Ovary (tissue), 7 donors: ENCODE measurements at regions not wholly inside any gene's neighbourhood (a gene's known extent, or its start where the extent isn't known, plus 50 kb on each side); places are given as distances from the start of the nearest gene placed in this dataset.

Experiments used
- DNase-seq, 5 donors: peaks; one replicate each; pipeline ENCODE4 v3.0.0-alpha.2; 2019 to 2020
- H3K27ac ChIP-seq, 2 donors: fragments of 200-600 bp; one replicate each; pipeline versions ENCODE4 v1.5.1 to v1.8.0; 2019 to 2022
- H3K27me3 ChIP-seq: fragments of 200-600 bp; one replicate; pipeline ENCODE4 v1.8.0; 2022
- H3K36me3 ChIP-seq: fragments of 200-600 bp; sonication (generic); one replicate; pipeline ENCODE4 v1.5.1; 2019
- H3K4me1 ChIP-seq: one replicate; pipeline ENCODE4 v1.8.1; 2013; ENCODE audit warnings: mild to moderate bottlenecking, moderate library complexity; ENCODE audit not compliant: insufficient read depth
- H3K4me3 ChIP-seq: fragments of 200-600 bp; sonication (generic); one replicate; pipeline ENCODE4 v1.5.1; 2017
- H3K9me3 ChIP-seq, 2 donors: fragments of 200-600 bp in 1 of 2; sonication (generic) in 1 of 2; one replicate each; pipeline versions ENCODE4 v1.5.1 to v1.8.1; 2013 to 2019; ENCODE audit warnings: mild to moderate bottlenecking in 1 of 2, moderate library complexity in 1 of 2
- CTCF ChIP-seq, 3 donors: fragments of 450-650 bp in 2 of 3; fragments of 200-600 bp in 1 of 3; IDR thresholded peaks; one replicate each; pipeline versions ENCODE4 v1.5.1 to v1.8.0; 2016 to 2022; ENCODE audit warnings: antibody characterized with exemption in 3 of 3, mild to moderate bottlenecking in 1 of 3
- EP300 ChIP-seq: sonication (generic); formaldehyde crosslinking; IDR thresholded peaks from one replicate; pipeline ENCODE4 v1.6.1; 2017; ENCODE audit warnings: antibody characterized with exemption
- POLR2A ChIP-seq: fragments of 450-650 bp; IDR thresholded peaks from one replicate; pipeline ENCODE4 v1.6.1; 2017; ENCODE audit warnings: antibody characterized with exemption, mild to moderate bottlenecking, moderate library complexity
- WGBS, 3 donors: extraction: QIAGEN DNeasy Blood & Tissue Kit in 1 of 3; methylation state at CpG; one replicate each; pipeline versions ENCODE4 v1.1.5 to v1.1.7; 2013 to 2017; 5-methylcytosine and 5-hydroxymethylcytosine counted together
- intact Hi-C, 4 donors: fragments of 100-400 bp; cut with DNase I; formaldehyde crosslinking; loops; one replicate each; pipeline versions ENCODE4 v1.11.0 to v1.15.1; 2022 to 2023
- donor health status: DM: no; HTN: no; CAD: no; lungs with moderate emphysema.
- donor health status: DM: no; HTN: no; CAD: no.
- donor health status: Bipolar disorder and iron deficiency.
- donor health status: DM: no; HTN: no; CAD: no.
- donor health status: DM: yes; HTN: yes; CAD: no.

GRCh38 chr1:188281921-188282320 lies 1453.2 kb downstream of the PLA2G4A start:
- Histone ChIP-seq H3K27me3 (no peaks in the 10 kb centered on the region), H3K4me1 (no peaks in the 10 kb centered on the region), H3K9me3 (no peaks in the 10 kb centered on the region), H3K36me3 (no peaks in the 10 kb centered on the region), H3K4me3 (no peak overlapping the region), H3K27ac (no peak overlapping the region)
- intact Hi-C loops = no loop called here
- 68 to 77% (median 68%) methylated on average over 3 of the region's 3 CpGs for WGBS, 3 donors
- no peak for TF ChIP-seq POLR2A
- no peak for DNase-seq

- no peaks in the 10 kb centered on the region for H3K4me1 ChIP-seq
- TF ChIP-seq POLR2A (no peak), EP300 (no peak), CTCF (IDR thresholded peaks at IDR 0.05) (no peak)
- no peaks in the 10 kb centered on the region for H3K36me3 ChIP-seq
- H3K27ac ChIP-seq = no peak overlapping the region
- no peak for DNase-seq
- no peak overlapping the region for H3K4me3 ChIP-seq
- H3K9me3 ChIP-seq = no peaks in the 10 kb centered on the region
- intact Hi-C loops = no loop called here
- H3K27me3 ChIP-seq = no peaks in the 10 kb centered on the region
- 84 to 94% (median 91%) methylated on average over 1 of the region's 1 CpG for WGBS, 3 donors
Measured at GRCh38 chr1:188295157-188295556, 1466.4 kb downstream of the PLA2G4A start.

- H3K9me3 ChIP-seq = no peaks in the 10 kb centered on the region
- no peaks in the 10 kb centered on the region for H3K36me3 ChIP-seq
- H3K27ac ChIP-seq = no peak overlapping the region
- H3K4me1 ChIP-seq = no peaks in the 10 kb centered on the region
- intact Hi-C loops = no loop called here
- no peak for TF ChIP-seq EP300
- TF ChIP-seq POLR2A = no peak
- TF ChIP-seq CTCF (IDR thresholded peaks at IDR 0.05) = no peak
- WGBS, 3 donors = 89 to 90% (median 90%) methylated on average over 5 of the region's 5 CpGs
- DNase-seq = no peak
- H3K27me3 ChIP-seq = no peaks in the 10 kb centered on the region
- H3K4me3 ChIP-seq = no peak overlapping the region
Measured at GRCh38 chr1:188302746-188303145, 1474.0 kb downstream of the PLA2G4A start.

- H3K36me3 ChIP-seq = no peaks in the 10 kb centered on the region
- H3K4me1 ChIP-seq = no peaks in the 10 kb centered on the region
- H3K9me3 ChIP-seq = no peaks in the 10 kb centered on the region
- H3K4me3 ChIP-seq = no peak overlapping the region
- no peak overlapping the region for H3K27ac ChIP-seq
- intact Hi-C loops = no loop called here
- no peaks in the 10 kb centered on the region for H3K27me3 ChIP-seq
- DNase-seq = no peak
- no peak for TF ChIP-seq POLR2A
- no peak for TF ChIP-seq CTCF (IDR thresholded peaks at IDR 0.05)
- TF ChIP-seq EP300 = no peak
Measured at GRCh38 chr1:188314557-188315137, 1485.9 kb downstream of the PLA2G4A start.

- Histone ChIP-seq H3K27me3 (no peaks in the 10 kb centered on the region), H3K4me1 (no peaks in the 10 kb centered on the region), H3K4me3 (no peak overlapping the region), H3K9me3 (no peaks in the 10 kb centered on the region), H3K27ac (no peak overlapping the region), H3K36me3 (no peaks in the 10 kb centered on the region)
- DNase-seq = no peak
- TF ChIP-seq POLR2A (no peak), EP300 (no peak), CTCF (IDR thresholded peaks at IDR 0.05) (no peak)
- intact Hi-C loops = no loop called here
Measured at GRCh38 chr1:188317894-188318293, 1489.1 kb downstream of the PLA2G4A start.
